B cell (primary cell): ENCODE measurements at regions not wholly inside any gene's neighbourhood (a gene's known extent, or its start where the extent isn't known, plus 50 kb on each side); places are given as distances from the start of the nearest gene placed in this dataset.

Experiments
- ATAC-seq: fragments of 200-7000 bp; cut with Tn5 transposase; one replicate; pipeline ENCODE4 v1.10.0; 2021; ENCODE audit warnings: low read depth, mild to moderate bottlenecking, moderate number of reproducible peaks, moderate library complexity
- CTCF ChIA-PET: fragments of 350-600 bp; sonication (Branson Sonifier 250); formaldehyde crosslinking; loops from one replicate; lab custom pipeline; 2021; ENCODE audit warnings: antibody characterized with exemption, inconsistent platforms; lab: Charles Lee
- POLR2A ChIA-PET: fragments of 350-600 bp; sonication (Branson Sonifier 250); formaldehyde crosslinking; loops from one replicate; lab custom pipeline; 2021; ENCODE audit warnings: antibody characterized with exemption; lab: Charles Lee
- DNase-seq: peaks from one replicate; pipeline ENCODE4 v3.0.0; 2013
- H2AFZ ChIP-seq: 2 replicates; pipeline ENCODE4 v1.6.1; 2012; ENCODE audit warnings: mild to moderate bottlenecking, low read depth, low read length; ENCODE audit not compliant: insufficient read depth, poor library complexity, severe bottlenecking
- H3K27ac ChIP-seq, 2 donors: 1 replicate in 1 of 2; 2 replicates in 1 of 2; pipeline ENCODE4 v1.5.1; 2012 to 2013; ENCODE audit warnings: low read length in 2 of 2, mild to moderate bottlenecking in 2 of 2, moderate library complexity in 1 of 2
- H3K27me3 ChIP-seq, 4 experiments: fragments of 200-600 bp in 1 of 4; sonication (generic) in 1 of 4; replicated peaks in 1 of 4; 1 replicate in 2 of 4; 2 replicates in 2 of 4; pipeline versions ENCODE4 v1.6.1 to v1.7.0; 2013 to 2016; ENCODE audit warnings: low read length in 3 of 4, mild to moderate bottlenecking in 2 of 4, mixed read lengths in 1 of 4, moderate library complexity in 1 of 4; ENCODE audit not compliant: insufficient read depth in 4 of 4, control insufficient read depth in 3 of 4; ENCODE audit errors: control extremely low read depth in 1 of 4
- H3K36me3 ChIP-seq, 2 experiments: replicated peaks in 1 of 2; 1 replicate in 1 of 2; 2 replicates in 1 of 2; pipeline versions ENCODE4 v1.6.1 to v1.7.1; 2013; ENCODE audit warnings: low read length in 1 of 2; ENCODE audit not compliant: insufficient read depth in 2 of 2, control insufficient read depth in 1 of 2; ENCODE audit errors: control extremely low read depth in 1 of 2, extremely low read depth in 1 of 2
- H3K4me1 ChIP-seq, 2 donors: fragments of 200-600 bp in 1 of 2; sonication (generic) in 1 of 2; 1 replicate in 1 of 2; 2 replicates in 1 of 2; pipeline versions ENCODE4 v1.5.1 to v1.6.1; 2013 to 2017; ENCODE audit warnings: low read length in 2 of 2; ENCODE audit not compliant: control insufficient read depth in 2 of 2, insufficient read depth in 2 of 2
- H3K4me2 ChIP-seq: replicated peaks from 2 replicates; pipeline ENCODE3; 2012; ENCODE audit warnings: mild to moderate bottlenecking, low read depth, low read length; ENCODE audit not compliant: poor library complexity, severe bottlenecking
- H3K4me3 ChIP-seq, 5 experiments: fragments of 200-600 bp in 1 of 5; sonication (generic) in 1 of 5; 1 replicate in 3 of 5; 2 replicates in 2 of 5; pipeline versions ENCODE4 v1.5.1 to v1.7.0; 2011 to 2016; ENCODE audit warnings: low read length in 4 of 5, mild to moderate bottlenecking in 4 of 5, low read depth in 2 of 5, control low read depth in 1 of 5, moderate library complexity in 1 of 5; ENCODE audit not compliant: insufficient read depth in 1 of 5; ENCODE audit errors: control extremely low read depth in 1 of 5, extremely low read depth in 1 of 5
- H3K79me2 ChIP-seq: fragments of 200-600 bp; sonication (generic); one replicate; pipeline ENCODE4 v1.6.0; 2016; ENCODE audit warnings: low read length; ENCODE audit not compliant: control insufficient read depth, insufficient read depth
- H3K9ac ChIP-seq: fragments of 200-600 bp; sonication (generic); 2 replicates; pipeline ENCODE4 v1.6.1; 2017; ENCODE audit warnings: mild to moderate bottlenecking, low read length, moderate library complexity
- H3K9me3 ChIP-seq, 3 donors: one replicate each; pipeline versions ENCODE4 v1.6.1 to v1.7.1; 2013; ENCODE audit warnings: low read length in 2 of 3; ENCODE audit not compliant: control insufficient read depth in 2 of 3, insufficient read depth in 1 of 3; ENCODE audit errors: control extremely low read depth in 1 of 3
- H4K20me1 ChIP-seq: 2 replicates; pipeline ENCODE4 v1.6.0; 2012; ENCODE audit warnings: mild to moderate bottlenecking, low read length; ENCODE audit not compliant: insufficient read depth, control insufficient read depth, poor library complexity, severe bottlenecking
- H3K27ac Mint-ChIP-seq: one replicate; pipeline ENCODE4 v1.8.0; 2021; ENCODE audit warnings: mixed read lengths
- H3K27me3 Mint-ChIP-seq: one replicate; pipeline ENCODE4 v1.8.0; 2021; ENCODE audit warnings: mixed read lengths
- H3K4me1 Mint-ChIP-seq: one replicate; pipeline ENCODE4 v1.8.0; 2021; ENCODE audit warnings: mixed read lengths
- H3K4me3 Mint-ChIP-seq: one replicate; pipeline ENCODE4 v1.8.0; 2021; ENCODE audit warnings: mixed read lengths
- H3K9me3 Mint-ChIP-seq: one replicate; pipeline ENCODE4 v1.8.0; 2022; ENCODE audit warnings: mixed read lengths; ENCODE audit not compliant: insufficient read depth
- CTCF ChIP-seq: fragments of 200-600 bp; IDR thresholded peaks from one replicate; pipeline ENCODE4 v1.8.0; 2022; ENCODE audit warnings: antibody characterized with exemption, mild to moderate bottlenecking
- EZH2 ChIP-seq: IDR thresholded peaks from 2 replicates; pipeline ENCODE4 v1.6.1; 2012; ENCODE audit warnings: borderline replicate concordance, low read depth, mild to moderate bottlenecking, moderate library complexity, low read length; ENCODE audit not compliant: insufficient read depth, poor library complexity, severe bottlenecking
- WGBS: methylation state at CpG from one replicate; pipeline ENCODE4 v1.1.5; 2013; ENCODE audit warnings: missing lambda C conversion rate; ENCODE audit not compliant: insufficient coverage; 5-methylcytosine and 5-hydroxymethylcytosine counted together
- intact Hi-C: fragments of 100-400 bp; cut with micrococcal nuclease; formaldehyde crosslinking; loops from one replicate; pipeline ENCODE4 v1.10.0; 2022

- ATAC-seq (no peak), DNase-seq (no peak)
- WGBS, result 86% methylated on average over 1 of the region's 2 CpGs
- Mint-ChIP-seq H3K4me3 (no peak overlapping the region), H3K27me3 (no peaks in the 10 kb centered on the region), H3K27ac (no peak overlapping the region), H3K4me1 (peaks cover 13% of the 10 kb centered on the region), H3K9me3 (peaks cover 3% of the 10 kb centered on the region)
- Histone ChIP-seq H3K4me3 (no peak overlapping the region), H3K4me1 (peaks cover 10 to 18% of the 10 kb centered on the region in 2 donors), H3K79me2 (no peaks in the 10 kb centered on the region), H2AFZ (no peak overlapping the region), H3K27me3 (no peaks in the 10 kb centered on the region), H3K27ac (no peak overlapping the region), H3K4me2 (no peak overlapping the region), H3K9me3 (peaks cover 0 to 4% (median 0%) of the 10 kb centered on the region in 3 donors), H3K36me3 (no peaks in the 10 kb centered on the region), H4K20me1 (no peaks in the 10 kb centered on the region), H3K9ac (no peak overlapping the region)
- ChIA-PET CTCF (no interaction called here), POLR2A (no interaction called here)
- TF ChIP-seq EZH2 (no peak), CTCF (no peak)
- intact Hi-C loops, result no loop called here
Measured at GRCh38 chr4:14337892-14338584, 664.2 kb upstream of the CPEB2 start.

GRCh38 chr4:14338585-14339265 is 663.6 kb upstream of the CPEB2 start:
- WGBS, result no CpG with 5 or more reads among the region's 4 CpGs
- ATAC-seq, result no peak
- intact Hi-C loops, result no loop called here
- peak overlapping the region; percentile 16 for H3K4me2 ChIP-seq
- Mint-ChIP-seq H3K27ac (no peak overlapping the region), H3K4me3 (no peak overlapping the region), H3K9me3 (peaks cover 3% of the 10 kb centered on the region), H3K4me1 (peaks cover 13% of the 10 kb centered on the region), H3K27me3 (no peaks in the 10 kb centered on the region)
- H2AFZ ChIP-seq, result no peak overlapping the region
- no peak for DNase-seq
- H3K27ac ChIP-seq, result no peak overlapping the region
- H3K4me1 ChIP-seq, result peaks cover 10 to 18% of the 10 kb centered on the region in 2 donors
- CTCF ChIA-PET, result no interaction called here
- TF ChIP-seq EZH2, result no peak
- no peak for TF ChIP-seq CTCF
- H3K9me3 ChIP-seq, result peaks cover 0 to 4% (median 0%) of the 10 kb centered on the region in 3 donors
- no peaks in the 10 kb centered on the region for H4K20me1 ChIP-seq
- POLR2A ChIA-PET, result no interaction called here
- H3K79me2 ChIP-seq, result no peaks in the 10 kb centered on the region
- no peak overlapping the region for H3K4me3 ChIP-seq
- no peak overlapping the region for H3K9ac ChIP-seq
- no peaks in the 10 kb centered on the region for H3K27me3 ChIP-seq
- H3K36me3 ChIP-seq, result no peaks in the 10 kb centered on the region
